K562 (cell line): ENCODE measurements at regions not wholly inside any gene's neighbourhood (a gene's known extent, or its start where the extent isn't known, plus 50 kb on each side); places are given as distances from the start of the nearest gene placed in this dataset.

ENCODE experiments used
- BRF2 ChIP-seq: IDR thresholded peaks from 3 replicates; pipeline ENCODE4 v1.6.1; 2011; ENCODE audit warnings: borderline replicate concordance, mild to moderate bottlenecking; ENCODE audit not compliant: insufficient read length, insufficient read depth
- E2F5 ChIP-seq: sonication (generic); formaldehyde crosslinking; IDR thresholded peaks from 2 replicates; pipeline ENCODE4 v1.8.0; 2022; ENCODE audit warnings: mild to moderate bottlenecking, missing genetic modification reagents
- E4F1 ChIP-seq: fragments of 250-450 bp; sonication (Bioruptor Pico); IDR thresholded peaks from 2 replicates; pipeline ENCODE4 v1.5.0; 2021; ENCODE audit warnings: mild to moderate bottlenecking, borderline replicate concordance
- FOSL1 ChIP-seq: fragments of 200-800 bp; sonication (Bioruptor generic); conservative IDR thresholded peaks from 2 replicates; pipeline ENCODE4 v1.6.1; 2016; ENCODE audit warnings: missing genetic modification characterization, missing compliant biosample characterization
- LARP7 ChIP-seq: fragments of 450-650 bp; IDR thresholded peaks from 2 replicates; pipeline ENCODE4 v1.6.1; 2016
- MTA1 ChIP-seq: fragments of 450-650 bp; IDR thresholded peaks from 2 replicates; pipeline ENCODE4 v1.6.1; 2017; ENCODE audit warnings: borderline replicate concordance
- NFE2 ChIP-seq: IDR thresholded peaks from 2 replicates; pipeline ENCODE4 v1.6.1; 2014; ENCODE audit warnings: antibody characterized with exemption, low read depth
- THRA ChIP-seq: fragments of 450-650 bp; IDR thresholded peaks from 2 replicates; pipeline ENCODE4 v1.6.1; 2017; ENCODE audit warnings: mild to moderate bottlenecking, moderate library complexity
- THRAP3 ChIP-seq: fragments of 450-650 bp; IDR thresholded peaks from 2 replicates; pipeline ENCODE4 v1.6.1; 2016; ENCODE audit warnings: mild to moderate bottlenecking, inconsistent platforms, borderline replicate concordance
- ZNF407 ChIP-seq: fragments of 450-650 bp; IDR thresholded peaks from 2 replicates; pipeline ENCODE4 v1.6.1; 2016; ENCODE audit warnings: low read depth
- ZNF449 ChIP-seq: fragments of 250-450 bp; sonication (Bioruptor Pico); IDR thresholded peaks from 2 replicates; pipeline ENCODE4 v1.8.0; 2022; ENCODE audit warnings: moderate library complexity, mild to moderate bottlenecking, inconsistent platforms
- ZNF717 ChIP-seq: fragments of 250-450 bp; sonication (Bioruptor Pico); IDR thresholded peaks from 2 replicates; pipeline ENCODE4 v1.5.0; 2021
- ZZZ3 ChIP-seq: fragments of 450-650 bp; IDR thresholded peaks from 2 replicates; pipeline ENCODE4 v1.6.1; 2016; ENCODE audit warnings: antibody characterized with exemption, mild to moderate bottlenecking, moderate library complexity

- TF ChIP-seq THRA: no peak
- no peak for TF ChIP-seq ZNF449 (CRISPR knock-in tag)
- no peak for TF ChIP-seq BRF2
- TF ChIP-seq E2F5 (CRISPR knock-in tag): no peak
- TF ChIP-seq NFE2: no peak
- TF ChIP-seq ZNF717 (CRISPR knock-in tag): peak; percentile 81; the same call in 1 of the 2 replicates
- no peak for TF ChIP-seq ZNF407
- no peak for TF ChIP-seq MTA1
- no peak for TF ChIP-seq FOSL1 (tag)
- TF ChIP-seq THRAP3: peak; percentile 77; the same call in 1 of the 2 replicates
- TF ChIP-seq ZZZ3: no peak
- no peak for TF ChIP-seq LARP7
- TF ChIP-seq E4F1 (CRISPR knock-in tag): peak; percentile 19; the same call in 1 of the 2 replicates
Observed at GRCh38 chr7:153404781-153405279, 645.3 kb downstream of the ACTR3B start (continued).
